Left ventricle myocardium inferior (tissue), 1 donor: ENCODE measurements at regions not wholly inside any gene's neighbourhood (a gene's known extent, or its start where the extent isn't known, plus 50 kb on each side); places are given as distances from the start of the nearest gene placed in this dataset.

ENCODE experiments used
- DNase-seq: peaks from one replicate; pipeline ENCODE4 v3.0.0-alpha.2; 2020
- H3K27ac ChIP-seq: fragments of 200-600 bp; replicated peaks from 2 replicates; pipeline ENCODE4 v1.8.0; 2021
- H3K27me3 ChIP-seq: fragments of 200-600 bp; 2 replicates; pipeline ENCODE4 v1.8.0; 2021; ENCODE audit warnings: low read depth
- H3K36me3 ChIP-seq: fragments of 200-600 bp; 2 replicates; pipeline ENCODE4 v1.8.0; 2021
- H3K4me1 ChIP-seq: fragments of 200-600 bp; 2 replicates; pipeline ENCODE4 v1.8.0; 2021
- H3K4me3 ChIP-seq: fragments of 200-600 bp; 2 replicates; pipeline ENCODE4 v1.8.0; 2021; ENCODE audit warnings: mild to moderate bottlenecking, moderate library complexity
- H3K9me3 ChIP-seq: fragments of 200-600 bp; replicated peaks from 2 replicates; pipeline ENCODE4 v1.8.0; 2021
- intact Hi-C: fragments of 100-400 bp; cut with micrococcal nuclease; formaldehyde crosslinking; loops from one replicate; pipeline ENCODE4 v1.11.0; 2022
- TF ChIP-seq, protein P1 (sequence below): fragments of 200-600 bp; IDR thresholded peaks from 2 replicates; pipeline ENCODE4 v1.8.0; 2021; ENCODE audit warnings: antibody characterized with exemption, mild to moderate bottlenecking, borderline replicate concordance
- donor health status: DM: no; HTN: yes; CAD: no; lungs with severe emphysema.

DNA sequence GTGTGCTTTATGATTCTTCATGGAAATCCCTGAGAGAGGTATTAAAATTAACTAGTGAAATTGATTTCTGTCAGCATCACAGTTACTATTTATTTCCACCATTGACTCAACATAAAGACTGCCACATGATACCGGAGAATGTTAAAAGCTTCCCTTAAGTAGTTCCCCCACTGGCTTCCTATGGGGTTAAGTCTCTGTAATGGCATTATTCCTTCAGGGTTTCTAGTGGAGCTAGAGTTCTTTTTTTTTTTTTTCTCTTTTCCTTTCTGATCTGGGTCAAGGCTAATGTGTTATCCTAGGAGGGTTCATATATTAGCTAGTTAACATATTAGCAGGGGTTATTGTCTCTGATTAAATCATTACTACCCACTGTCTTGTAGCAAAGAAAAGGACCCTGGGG is 1919.1 kb upstream of the PIK3C3 start:
- Histone ChIP-seq H3K4me3 (no peak overlapping the region), H3K27me3 (no peaks in the 10 kb centered on the region), H3K36me3 (no peaks in the 10 kb centered on the region), H3K9me3 (no peaks in the 10 kb centered on the region), H3K27ac (no peak overlapping the region), H3K4me1 (no peaks in the 10 kb centered on the region)
- no peak for DNase-seq
- intact Hi-C loops = no loop called here
- TF ChIP-seq, protein P1, sequence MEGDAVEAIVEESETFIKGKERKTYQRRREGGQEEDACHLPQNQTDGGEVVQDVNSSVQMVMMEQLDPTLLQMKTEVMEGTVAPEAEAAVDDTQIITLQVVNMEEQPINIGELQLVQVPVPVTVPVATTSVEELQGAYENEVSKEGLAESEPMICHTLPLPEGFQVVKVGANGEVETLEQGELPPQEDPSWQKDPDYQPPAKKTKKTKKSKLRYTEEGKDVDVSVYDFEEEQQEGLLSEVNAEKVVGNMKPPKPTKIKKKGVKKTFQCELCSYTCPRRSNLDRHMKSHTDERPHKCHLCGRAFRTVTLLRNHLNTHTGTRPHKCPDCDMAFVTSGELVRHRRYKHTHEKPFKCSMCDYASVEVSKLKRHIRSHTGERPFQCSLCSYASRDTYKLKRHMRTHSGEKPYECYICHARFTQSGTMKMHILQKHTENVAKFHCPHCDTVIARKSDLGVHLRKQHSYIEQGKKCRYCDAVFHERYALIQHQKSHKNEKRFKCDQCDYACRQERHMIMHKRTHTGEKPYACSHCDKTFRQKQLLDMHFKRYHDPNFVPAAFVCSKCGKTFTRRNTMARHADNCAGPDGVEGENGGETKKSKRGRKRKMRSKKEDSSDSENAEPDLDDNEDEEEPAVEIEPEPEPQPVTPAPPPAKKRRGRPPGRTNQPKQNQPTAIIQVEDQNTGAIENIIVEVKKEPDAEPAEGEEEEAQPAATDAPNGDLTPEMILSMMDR = no peak

DNA sequence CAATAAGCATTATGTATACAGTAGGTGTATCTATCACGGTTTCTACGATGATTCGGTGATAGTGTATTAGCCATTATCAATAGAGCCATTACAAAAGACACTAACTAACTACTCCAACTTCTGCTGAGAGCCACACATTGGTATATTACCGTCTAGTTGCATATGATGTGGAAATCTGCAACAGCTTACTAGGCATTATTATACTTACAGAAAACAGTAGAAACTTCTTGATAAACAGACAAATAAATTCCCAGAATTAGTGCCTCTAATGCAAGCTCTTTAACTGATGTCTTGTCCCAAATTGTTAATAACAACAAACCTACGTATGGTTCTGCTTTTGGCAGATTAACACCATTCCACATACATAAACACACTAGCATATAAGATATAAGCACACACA is 1923.0 kb upstream of the PIK3C3 start:
- Histone ChIP-seq H3K4me3 (no peak overlapping the region), H3K27ac (no peak overlapping the region), H3K36me3 (no peaks in the 10 kb centered on the region), H3K27me3 (no peaks in the 10 kb centered on the region), H3K4me1 (no peaks in the 10 kb centered on the region), H3K9me3 (no peaks in the 10 kb centered on the region)
- no peak for DNase-seq
- TF ChIP-seq, protein P1 = no peak
- intact Hi-C loops = no loop called here

DNA sequence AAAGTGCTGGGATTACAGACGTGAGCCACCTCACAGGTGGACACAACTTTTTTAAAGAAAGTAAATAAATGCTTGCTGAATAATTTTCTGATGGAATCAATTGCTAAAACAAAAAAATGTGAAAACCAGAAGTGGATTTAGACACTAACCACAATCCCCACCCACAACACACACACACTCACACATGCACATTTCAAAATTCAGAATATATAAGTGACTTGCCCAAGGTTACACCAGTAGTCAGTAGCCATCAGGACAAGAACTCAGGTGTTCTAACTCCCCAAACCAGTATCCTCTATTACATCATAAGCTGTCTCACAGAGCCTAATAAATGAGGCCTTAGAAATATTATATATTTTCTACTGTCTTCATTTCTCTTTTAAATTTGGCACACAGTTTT is 1923.6 kb upstream of the PIK3C3 start:
- Histone ChIP-seq H3K4me3 (no peak overlapping the region), H3K9me3 (no peaks in the 10 kb centered on the region), H3K27ac (no peak overlapping the region), H3K4me1 (no peaks in the 10 kb centered on the region), H3K27me3 (no peaks in the 10 kb centered on the region), H3K36me3 (no peaks in the 10 kb centered on the region)
- intact Hi-C loops = no loop called here
- TF ChIP-seq, protein P1 = no peak
- no peak for DNase-seq

DNA sequence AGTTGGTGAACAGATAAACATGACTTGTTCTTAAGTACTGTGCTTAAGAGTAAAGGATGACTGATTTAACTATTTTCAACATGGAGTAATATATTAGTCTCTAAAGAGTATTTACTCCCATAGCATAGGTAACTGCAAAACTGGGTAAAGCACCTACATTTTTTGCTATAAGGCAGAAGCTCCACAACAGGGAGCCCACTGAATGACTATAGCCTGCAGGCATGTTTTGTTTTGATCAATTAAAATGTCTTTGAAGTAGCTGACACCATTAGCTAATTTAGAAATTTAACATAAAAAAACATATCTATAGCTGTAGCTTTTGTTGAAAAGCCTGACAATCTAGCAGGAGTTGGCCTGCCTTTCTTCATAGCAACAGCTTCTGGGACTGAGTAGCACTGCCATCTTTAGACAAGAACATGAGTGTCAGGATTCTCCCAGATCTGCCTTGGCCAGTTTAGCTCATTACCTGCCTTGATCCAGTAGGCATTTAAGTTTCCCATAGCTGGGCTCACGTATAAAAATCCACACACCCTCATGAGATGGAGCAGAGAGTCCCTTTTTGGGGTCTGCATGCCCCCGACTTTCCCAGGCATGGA is 1935.1 kb upstream of the PIK3C3 start:
- Histone ChIP-seq H3K9me3 (no peaks in the 10 kb centered on the region), H3K36me3 (no peaks in the 10 kb centered on the region), H3K4me3 (no peak overlapping the region), H3K27ac (no peak overlapping the region), H3K4me1 (no peaks in the 10 kb centered on the region), H3K27me3 (no peaks in the 10 kb centered on the region)
- no peak for DNase-seq
- intact Hi-C loops = no loop called here
- TF ChIP-seq, protein P1 = no peak

DNA sequence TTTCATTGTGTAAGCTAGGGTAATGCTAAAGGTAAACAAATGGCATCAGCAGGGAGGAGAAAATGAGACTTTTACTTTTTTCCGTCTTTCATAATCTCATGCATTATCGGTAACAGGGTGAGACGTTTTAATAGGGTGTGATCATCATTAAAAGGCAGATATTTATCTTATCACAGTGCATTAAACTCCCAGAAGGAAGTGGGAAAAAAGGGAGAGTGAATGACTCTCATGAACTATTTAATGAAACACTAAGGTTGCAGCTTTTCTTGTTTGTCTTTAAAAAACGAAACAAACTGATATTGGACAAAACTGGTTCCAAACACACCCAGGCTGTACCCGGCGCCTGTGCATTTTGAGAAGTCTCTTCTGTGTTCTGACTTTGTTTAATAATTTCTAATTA is 1936.8 kb upstream of the PIK3C3 start:
- Histone ChIP-seq H3K4me3 (no peak overlapping the region), H3K36me3 (no peaks in the 10 kb centered on the region), H3K27ac (no peak overlapping the region), H3K27me3 (no peaks in the 10 kb centered on the region), H3K9me3 (no peaks in the 10 kb centered on the region), H3K4me1 (no peaks in the 10 kb centered on the region)
- TF ChIP-seq, protein P1 = no peak
- DNase-seq = no peak
- intact Hi-C loops = no loop called here
